ENCODE measurements at regions not wholly inside any gene's neighbourhood (a gene's known extent, or its start where the extent isn't known, plus 50 kb on each side); places are given as distances from the start of the nearest gene placed in this dataset.

DNA sequence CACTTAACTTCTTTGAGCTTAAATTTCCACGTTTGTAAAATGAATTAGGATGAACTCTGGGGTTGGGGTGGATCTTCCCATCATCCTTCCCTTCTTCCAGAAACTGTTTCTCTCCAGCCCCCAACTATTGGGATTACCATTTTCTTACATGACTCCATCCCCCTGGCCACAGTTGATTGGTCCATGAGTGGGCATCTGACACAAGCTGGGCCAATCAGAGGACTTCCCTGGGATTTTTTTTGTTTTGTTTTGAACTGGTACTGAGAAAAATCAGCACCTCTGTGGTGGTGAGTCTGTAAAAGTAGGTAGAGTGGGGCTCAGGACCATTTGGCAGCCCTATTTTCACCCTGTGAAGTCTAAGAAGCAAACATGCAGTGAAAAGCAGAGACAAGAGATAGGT lies 118.0 kb upstream of the SERTAD2 start:
- Histone ChIP-seq H3K79me2 (ENCODE audit: control insufficient read depth, insufficient read depth, low read length) (no peaks in the 10 kb centered on the region), H3K27me3 (ENCODE audit: control insufficient read depth in 2 of 2, insufficient read depth in 2 of 2, low read length in 2 of 2) (no peaks in the 10 kb centered on the region), H3K9me3 (replicated peaks; ENCODE audit: control insufficient read depth, insufficient read depth, low read length) (no peaks in the 10 kb centered on the region), H2AFZ (ENCODE audit: low read depth, low read length) (no peak overlapping the region), H3K9me1 (replicated peaks; ENCODE audit: control insufficient read depth, extremely low read depth, insufficient read depth, low read length) (no peaks in the 10 kb centered on the region), H3K9ac (replicated peaks; ENCODE audit: extremely low read depth, insufficient read depth, low read length) (no peak overlapping the region), H3K27ac (ENCODE audit: insufficient read depth, low read depth, low read length) (no peak overlapping the region), H3K36me3 (ENCODE audit: control insufficient read depth in 2 of 2, extremely low read depth in 1 of 2, insufficient read depth in 2 of 2, low read length in 2 of 2) (no peaks in the 10 kb centered on the region), H4K20me1 (replicated peaks; ENCODE audit: control insufficient read depth, extremely low read depth, insufficient read depth, low read length) (no peaks in the 10 kb centered on the region), H3K4me3 (replicated peaks in 1 of 3; ENCODE audit: insufficient read depth in 1 of 3, low read depth in 1 of 3, low read length in 3 of 3) (no peak overlapping the region), H3K4me2 (ENCODE audit: insufficient read depth, low read length) (no peak overlapping the region), H3K4me1 (ENCODE audit: control insufficient read depth, extremely low read depth, insufficient read depth, low read length) (peaks cover 8% of the 10 kb centered on the region)
- TF ChIP-seq FOS (IDR thresholded peaks at IDR 0.05; ENCODE audit: borderline replicate concordance, insufficient read depth, low read length) (no peak), GATA2 (IDR thresholded peaks at IDR 0.05; ENCODE audit: insufficient read depth, insufficient read length, low read depth, low read length) (no peak), JUN (IDR thresholded peaks at IDR 0.05; ENCODE audit: borderline replicate concordance, insufficient read depth, insufficient read length, low read depth) (no peak), POLR2A (IDR thresholded peaks at IDR 0.05; ENCODE audit: low read depth, low read length) (no peak), POLR2AphosphoS5 (IDR thresholded peaks at IDR 0.05; ENCODE audit: insufficient read depth, low read depth, low read length) (no peak), CTCF (IDR thresholded peaks at IDR 0.05; ENCODE audit: extremely low read depth in 1 of 2, insufficient read depth in 1 of 2, low read depth in 1 of 2, low read length in 2 of 2) (no peak), MAX (IDR thresholded peaks at IDR 0.05; ENCODE audit: insufficient read depth, insufficient read length) (no peak)
- dilution Hi-C loops (cut with MboI; ENCODE audit: extremely low pct_ligation_motif_present, low sequenced_read_pairs) (no loop called here), intact Hi-C loops (cut with micrococcal nuclease) (no loop called here)
- ChIA-PET POLR2A (no interaction called here), CTCF (no interaction called here)
- no TSS peak for BruUV-seq (replicated peaks)
- no peak for DNase-seq (ENCODE audit: low read depth, low spot score)
- no peak for FAIRE-seq

Measured in endothelial cell of umbilical vein (primary cell).